ENCODE measurements at regions not wholly inside any gene's neighbourhood (a gene's known extent, or its start where the extent isn't known, plus 50 kb on each side); places are given as distances from the start of the nearest gene placed in this dataset.

DNA sequence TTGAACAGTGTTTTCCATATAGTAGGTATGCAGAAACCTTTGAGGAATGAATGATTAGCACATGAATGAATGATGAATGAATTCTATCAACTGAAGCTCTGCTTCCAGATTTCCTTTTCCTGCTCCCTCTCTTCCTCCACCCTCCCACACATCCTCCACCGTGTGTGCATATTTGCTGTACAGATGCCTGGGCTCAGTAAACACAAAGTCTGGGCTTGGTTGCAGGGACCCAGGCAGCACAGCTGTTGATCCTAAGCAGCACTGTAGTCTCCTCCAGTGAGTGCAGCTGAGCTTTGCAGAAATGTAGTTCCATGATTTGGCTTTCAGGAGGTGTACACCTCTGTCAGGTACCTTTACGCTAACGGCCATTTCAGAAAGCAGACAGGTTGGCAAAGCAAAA, 611.7 kb downstream of the NUF2 start:
- TF ChIP-seq, protein P1, sequence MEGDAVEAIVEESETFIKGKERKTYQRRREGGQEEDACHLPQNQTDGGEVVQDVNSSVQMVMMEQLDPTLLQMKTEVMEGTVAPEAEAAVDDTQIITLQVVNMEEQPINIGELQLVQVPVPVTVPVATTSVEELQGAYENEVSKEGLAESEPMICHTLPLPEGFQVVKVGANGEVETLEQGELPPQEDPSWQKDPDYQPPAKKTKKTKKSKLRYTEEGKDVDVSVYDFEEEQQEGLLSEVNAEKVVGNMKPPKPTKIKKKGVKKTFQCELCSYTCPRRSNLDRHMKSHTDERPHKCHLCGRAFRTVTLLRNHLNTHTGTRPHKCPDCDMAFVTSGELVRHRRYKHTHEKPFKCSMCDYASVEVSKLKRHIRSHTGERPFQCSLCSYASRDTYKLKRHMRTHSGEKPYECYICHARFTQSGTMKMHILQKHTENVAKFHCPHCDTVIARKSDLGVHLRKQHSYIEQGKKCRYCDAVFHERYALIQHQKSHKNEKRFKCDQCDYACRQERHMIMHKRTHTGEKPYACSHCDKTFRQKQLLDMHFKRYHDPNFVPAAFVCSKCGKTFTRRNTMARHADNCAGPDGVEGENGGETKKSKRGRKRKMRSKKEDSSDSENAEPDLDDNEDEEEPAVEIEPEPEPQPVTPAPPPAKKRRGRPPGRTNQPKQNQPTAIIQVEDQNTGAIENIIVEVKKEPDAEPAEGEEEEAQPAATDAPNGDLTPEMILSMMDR (IDR thresholded peaks at IDR 0.05), result no peak
- no peak for TF ChIP-seq POLR2A (IDR thresholded peaks at IDR 0.05)
